NCI-H1048 (cell line): ENCODE measurements at regions not wholly inside any gene's neighbourhood (a gene's known extent, or its start where the extent isn't known, plus 50 kb on each side); places are given as distances from the start of the nearest gene placed in this dataset.

Experiments used
- DNase-seq: peaks from one replicate; lab custom pipeline; 2025; lab: John Stamatoyannopoulos, UW

DNA sequence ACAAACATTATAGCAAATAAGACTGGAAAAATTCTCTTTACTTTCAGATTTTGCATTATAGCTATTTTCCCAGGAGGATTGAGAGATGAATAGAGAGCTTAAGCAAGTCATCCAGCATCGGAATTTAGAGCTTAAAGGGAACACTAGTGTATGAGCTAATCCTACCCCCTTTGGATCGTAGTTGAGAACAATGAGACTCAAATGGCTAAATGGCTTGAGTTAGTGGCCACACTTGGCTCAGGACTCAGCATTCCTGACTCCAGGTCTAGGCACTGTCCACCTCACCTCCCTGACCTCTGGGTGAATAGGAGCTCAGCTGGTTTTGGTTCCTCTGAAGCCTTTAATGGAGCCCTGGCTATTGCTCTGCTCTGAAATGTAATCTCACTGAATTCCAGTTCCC is 97.5 kb upstream of the CXCR4 start:
- DNase-seq = no peak

GRCh38 chr2:136214307-136215200 is 96.6 kb upstream of the CXCR4 start:
- DNase-seq = no peak

- no peak for DNase-seq
Measured at GRCh38 chr2:136213836-136214235, 95.9 kb upstream of the CXCR4 start.

GRCh38 chr2:136212426-136213378 is 94.8 kb upstream of the CXCR4 start:
- DNase-seq = no peak

DNA sequence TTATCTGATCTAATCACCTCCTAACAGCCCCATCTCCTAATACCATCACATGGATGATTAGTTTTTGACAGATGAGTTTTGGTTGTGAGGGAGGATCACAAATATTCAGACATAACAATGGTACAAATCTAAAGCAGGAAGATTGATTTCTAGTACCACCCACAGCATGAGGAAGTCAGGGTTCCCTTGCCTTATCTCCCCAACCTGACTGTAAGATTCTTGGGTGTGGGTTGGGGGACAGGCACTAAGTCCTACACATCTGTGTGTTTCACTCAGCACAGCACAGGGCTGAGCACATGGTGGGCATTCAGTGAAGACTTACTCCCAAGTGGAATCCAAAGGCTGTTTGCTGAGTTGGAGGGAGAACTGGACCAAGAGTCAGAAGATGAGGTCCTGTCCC is 93.8 kb upstream of the CXCR4 start:
- DNase-seq = no peak

- no peak for DNase-seq
Measured at GRCh38 chr2:136210822-136211221, 92.9 kb upstream of the CXCR4 start.

GRCh38 chr2:136210455-136210805 is 92.5 kb upstream of the CXCR4 start:
- DNase-seq = no peak

GRCh38 chr2:136209561-136210454 is 91.9 kb upstream of the CXCR4 start:
- no peak for DNase-seq

GRCh38 chr2:136208682-136209420 is 90.9 kb upstream of the CXCR4 start:
- no peak for DNase-seq

GRCh38 chr2:136207665-136208064 is 89.7 kb upstream of the CXCR4 start:
- no peak for DNase-seq

GRCh38 chr2:136207030-136207623 is 89.2 kb upstream of the CXCR4 start:
- no peak for DNase-seq

DNA sequence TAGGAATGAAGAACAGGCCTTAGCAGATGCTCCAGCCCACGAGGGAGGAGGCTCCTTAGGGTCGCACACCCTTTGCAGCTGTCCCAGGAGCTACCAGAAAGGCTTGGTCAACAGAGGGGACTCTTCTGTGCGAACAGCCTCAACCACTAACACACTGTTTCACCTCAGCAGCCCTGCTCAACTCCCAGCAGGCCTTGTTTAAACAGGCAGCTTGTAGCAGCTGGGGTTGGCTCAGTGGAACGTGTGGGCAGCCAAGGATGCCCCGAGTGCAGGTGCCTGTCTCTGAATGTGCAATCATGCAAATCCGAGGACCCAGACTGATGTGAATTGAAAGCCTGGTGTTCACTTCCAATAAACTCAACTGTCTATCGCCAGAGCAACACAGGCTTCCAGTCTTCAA is 88.7 kb upstream of the CXCR4 start:
- DNase-seq = no peak

GRCh38 chr2:136205615-136206014 is 87.7 kb upstream of the CXCR4 start:
- DNase-seq = no peak

GRCh38 chr2:136204971-136205370 is 87.0 kb upstream of the CXCR4 start:
- no peak for DNase-seq

DNA sequence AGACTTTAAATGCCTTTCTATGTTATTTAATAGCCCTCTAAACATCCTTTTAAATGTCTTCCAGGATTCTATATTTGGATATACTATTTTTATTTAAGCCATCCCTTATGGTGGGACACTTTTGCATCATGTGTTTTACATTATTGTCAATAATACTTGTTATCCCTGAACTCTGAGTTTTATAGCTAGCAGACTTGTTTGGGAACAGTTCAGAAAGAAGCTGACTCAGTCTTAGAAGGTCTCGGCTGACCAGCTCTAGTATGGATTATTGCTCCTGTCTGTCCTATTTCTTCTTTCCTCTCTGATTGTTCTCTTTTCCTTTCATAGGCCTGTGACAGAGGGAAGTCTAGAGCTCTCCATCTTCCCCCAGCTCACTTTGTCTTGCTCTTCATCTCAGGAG is 77.3 kb upstream of the CXCR4 start:
- DNase-seq = no peak

DNA sequence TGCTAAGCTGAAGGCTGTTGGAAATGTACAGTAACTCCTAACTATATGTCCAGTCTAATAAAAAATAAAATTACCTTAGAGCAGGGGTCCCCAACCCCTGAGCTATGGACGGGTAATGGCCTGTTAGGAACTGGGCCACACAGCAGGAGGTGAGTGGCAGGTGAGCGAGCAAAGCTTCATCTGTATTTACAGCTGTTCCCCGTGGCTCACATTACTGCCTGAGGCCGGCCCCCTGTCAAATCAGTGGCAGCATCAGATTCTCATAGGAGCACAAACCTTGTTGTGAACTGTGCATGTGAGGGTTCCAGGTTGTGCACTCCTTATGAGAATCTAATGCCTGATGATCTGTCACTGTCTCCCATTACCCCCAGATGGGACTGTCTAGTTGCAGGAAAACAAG is 73.1 kb upstream of the CXCR4 start:
- DNase-seq = no peak

DNA sequence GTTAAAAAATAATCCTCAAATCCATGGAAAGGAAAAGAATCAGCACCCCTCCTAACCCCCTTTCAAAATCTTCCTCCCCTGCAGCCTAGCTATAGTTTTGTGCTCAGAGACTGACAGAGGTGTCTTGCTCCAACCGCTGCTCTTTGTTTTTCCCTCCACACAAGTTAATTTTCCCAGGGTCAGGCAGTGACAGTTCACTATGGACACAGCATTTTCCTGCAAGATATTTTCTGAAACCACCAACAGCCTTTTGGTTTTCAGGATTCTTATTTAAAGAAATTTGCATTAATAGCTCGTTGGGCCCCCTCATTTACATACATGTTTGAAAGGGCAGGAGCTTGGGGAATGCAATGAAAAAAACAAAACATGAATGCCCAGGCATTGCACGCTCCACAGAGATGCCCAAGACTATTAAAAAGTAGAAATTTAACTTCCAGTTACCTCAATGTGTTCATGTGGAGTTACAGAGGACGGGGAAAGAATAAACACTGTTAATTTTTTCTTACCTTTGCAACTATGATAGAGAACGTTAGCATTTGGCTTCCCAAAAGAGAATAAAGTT is 71.4 kb upstream of the CXCR4 start:
- DNase-seq = no peak

DNA sequence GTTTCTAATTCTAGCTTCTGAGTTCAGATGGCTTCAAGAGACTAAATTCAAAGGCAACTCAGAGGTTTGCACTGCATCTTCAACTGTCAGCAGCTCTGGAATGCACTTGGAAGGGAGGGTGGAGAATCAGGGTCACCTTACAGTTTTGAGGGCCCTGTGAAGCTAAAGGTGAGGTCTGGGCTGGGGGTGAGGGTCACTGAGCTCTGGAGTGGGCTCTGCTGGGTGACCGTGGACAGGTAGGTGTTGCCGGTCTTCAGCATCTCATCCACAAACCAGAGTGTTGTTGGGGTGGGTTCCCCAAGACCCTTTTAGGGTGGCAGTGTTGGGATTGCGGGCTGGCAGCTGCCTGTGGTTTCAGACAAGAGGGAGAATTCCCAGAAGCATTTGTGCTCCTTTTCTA is 70.1 kb upstream of the CXCR4 start:
- no peak for DNase-seq

GRCh38 chr2:136185981-136186776 is 68.2 kb upstream of the CXCR4 start:
- DNase-seq = no peak

- no peak for DNase-seq
Measured at GRCh38 chr2:136183097-136183496, 65.1 kb upstream of the CXCR4 start.
